HuH-7 (cell line): ENCODE measurements at regions not wholly inside any gene's neighbourhood (a gene's known extent, or its start where the extent isn't known, plus 50 kb on each side); places are given as distances from the start of the nearest gene placed in this dataset.
"Not testable (repeated sequence)": the region's sequence is repeated elsewhere in the genome, so short reads cannot be mapped to it uniquely, and the experiment has no call there.

Experiments used
- DNase-seq: peaks from one replicate; pipeline ENCODE4 v3.0.0; 2011; ENCODE audit warnings: low spot score

GRCh38 chr9:2496934-2497333, 124.7 kb upstream of the VLDLR start:
- no peak for DNase-seq

GRCh38 chr9:2497666-2498400, 123.8 kb upstream of the VLDLR start:
- no peak for DNase-seq

GRCh38 chr9:2502210-2502609, 119.4 kb upstream of the VLDLR start:
- no peak for DNase-seq

GRCh38 chr9:2502760-2503159, 118.8 kb upstream of the VLDLR start:
- DNase-seq = no peak

GRCh38 chr9:2506321-2506720, 115.3 kb upstream of the VLDLR start:
- DNase-seq = no peak

- no peak for DNase-seq
These were observed 98.0 kb upstream of the VLDLR start for GRCh38 chr9:2523591-2523990.

- DNase-seq = no peak
These were observed 97.0 kb upstream of the VLDLR start for GRCh38 chr9:2524601-2525000.

GRCh38 chr9:2525147-2525546, 96.4 kb upstream of the VLDLR start:
- DNase-seq = no peak

- no peak for DNase-seq
These were observed 95.3 kb upstream of the VLDLR start for GRCh38 chr9:2526071-2526828.

- no peak for DNase-seq
These were observed 90.1 kb upstream of the VLDLR start for GRCh38 chr9:2531481-2531880.

GRCh38 chr9:2536511-2536910, 85.1 kb upstream of the VLDLR start:
- DNase-seq = no peak

GRCh38 chr9:2545881-2546490, 75.6 kb upstream of the VLDLR start:
- no peak for DNase-seq

- DNase-seq = not testable (repeated sequence)
These were observed 65.5 kb upstream of the VLDLR start for GRCh38 chr9:2555899-2556600.

GRCh38 chr9:2557693-2558092, 63.9 kb upstream of the VLDLR start:
- no peak for DNase-seq

- DNase-seq = no peak
These were observed 62.1 kb upstream of the VLDLR start for GRCh38 chr9:2559192-2560152.

- DNase-seq = no peak
These were observed 61.4 kb upstream of the VLDLR start for GRCh38 chr9:2560180-2560579.

GRCh38 chr9:2565676-2566340, 55.8 kb upstream of the VLDLR start:
- no peak for DNase-seq

GRCh38 chr9:2567922-2568321, 53.7 kb upstream of the VLDLR start:
- no peak for DNase-seq

GRCh38 chr9:2568689-2569088, 52.9 kb upstream of the VLDLR start:
- DNase-seq = no peak

GRCh38 chr9:2570615-2571479, 50.7 kb upstream of the VLDLR start:
- peak; percentile 30 for DNase-seq
